HG03060 (cell line): ENCODE measurements at regions not wholly inside any gene's neighbourhood (a gene's known extent, or its start where the extent isn't known, plus 50 kb on each side); places are given as distances from the start of the nearest gene placed in this dataset.
"Not testable (repeated sequence)": the region's sequence is repeated elsewhere in the genome, so short reads cannot be mapped to it uniquely, and the experiment has no call there.

Source experiments
- ATAC-seq: cut with Tn5 transposase; IDR thresholded peaks from one replicate; pipeline ENCODE4 v1.9.1; 2021; ENCODE audit warnings: low read depth, moderate number of reproducible peaks; ENCODE audit not compliant: unreplicated experiment

DNA sequence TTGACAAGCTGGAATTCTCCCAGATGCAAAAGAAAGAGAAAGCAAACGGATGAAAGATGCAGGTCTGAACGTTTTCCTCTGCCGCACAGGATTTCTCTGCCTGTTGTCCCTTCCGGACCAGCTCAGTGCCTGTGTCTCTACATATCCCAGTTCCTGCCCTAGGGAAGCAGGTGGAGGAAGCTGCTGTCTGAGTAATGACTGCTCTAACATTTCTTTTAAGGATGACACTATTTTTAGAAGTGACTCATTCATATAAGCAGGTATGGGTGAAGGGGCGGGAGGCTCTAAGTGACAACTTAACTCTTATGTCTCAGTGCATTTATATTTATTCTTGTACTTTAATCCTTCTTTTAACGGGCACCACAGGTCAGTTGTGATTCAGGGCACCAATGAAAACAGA lies 128.8 kb downstream of the SLC24A2 start:
- no peak for ATAC-seq

DNA sequence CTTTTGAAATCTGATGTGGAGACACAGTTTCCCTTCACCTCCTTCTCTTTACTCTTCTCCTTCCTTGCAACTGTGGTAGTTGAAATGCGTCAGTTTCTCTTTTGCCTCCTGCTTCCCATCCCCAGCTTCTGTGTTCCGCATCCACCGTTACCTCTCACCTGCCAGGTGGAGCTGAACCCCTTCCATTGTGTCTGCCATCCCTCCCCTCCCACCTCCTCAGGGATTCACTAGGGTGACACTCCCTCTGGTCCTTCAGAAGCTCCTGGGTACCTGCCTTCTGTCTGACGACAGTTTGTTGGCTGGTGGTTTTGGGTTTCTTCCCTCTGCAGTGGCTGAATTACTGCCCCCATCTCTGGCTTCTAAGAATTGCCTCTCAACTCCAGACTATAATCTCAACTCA lies 132.1 kb downstream of the SLC24A2 start:
- no peak for ATAC-seq

DNA sequence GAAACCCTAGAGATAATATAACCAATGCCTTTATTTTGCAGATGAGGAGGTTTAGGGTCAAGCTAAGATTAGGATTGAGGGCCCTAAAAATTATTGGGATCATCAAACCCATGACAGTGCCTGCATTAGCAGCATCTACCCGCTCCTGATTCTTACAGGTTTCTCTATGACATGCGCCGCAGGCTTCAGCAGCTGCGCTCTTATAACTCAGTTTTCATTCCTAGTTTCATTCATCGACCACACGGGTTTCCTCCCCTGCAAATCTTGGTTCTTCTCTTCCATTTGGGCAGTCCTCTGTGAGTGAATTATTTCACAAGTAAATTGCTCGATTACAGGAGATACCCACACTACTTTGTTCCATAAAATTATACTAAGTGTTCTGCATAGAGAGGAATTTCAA lies 137.2 kb downstream of the SLC24A2 start:
- no peak for ATAC-seq

DNA sequence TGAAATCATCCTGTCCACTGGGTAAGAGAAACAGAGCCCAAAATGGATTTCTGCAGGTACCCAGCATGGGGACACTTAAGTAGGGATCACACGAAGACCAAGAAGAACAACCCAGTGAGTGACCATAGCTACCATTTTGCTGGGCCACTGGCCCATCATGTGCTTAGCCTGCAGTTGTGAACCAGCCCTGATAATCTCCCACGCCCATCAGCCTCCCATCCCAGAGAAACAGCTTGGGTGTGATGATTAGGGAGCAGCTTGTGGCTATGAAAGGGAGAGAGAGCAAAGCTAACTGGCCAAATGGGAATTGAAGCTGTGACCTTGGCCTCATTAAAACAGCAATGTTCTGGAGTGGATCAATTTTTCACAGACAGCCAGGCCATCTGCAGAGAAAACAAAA lies 138.5 kb downstream of the SLC24A2 start:
- ATAC-seq: no peak

DNA sequence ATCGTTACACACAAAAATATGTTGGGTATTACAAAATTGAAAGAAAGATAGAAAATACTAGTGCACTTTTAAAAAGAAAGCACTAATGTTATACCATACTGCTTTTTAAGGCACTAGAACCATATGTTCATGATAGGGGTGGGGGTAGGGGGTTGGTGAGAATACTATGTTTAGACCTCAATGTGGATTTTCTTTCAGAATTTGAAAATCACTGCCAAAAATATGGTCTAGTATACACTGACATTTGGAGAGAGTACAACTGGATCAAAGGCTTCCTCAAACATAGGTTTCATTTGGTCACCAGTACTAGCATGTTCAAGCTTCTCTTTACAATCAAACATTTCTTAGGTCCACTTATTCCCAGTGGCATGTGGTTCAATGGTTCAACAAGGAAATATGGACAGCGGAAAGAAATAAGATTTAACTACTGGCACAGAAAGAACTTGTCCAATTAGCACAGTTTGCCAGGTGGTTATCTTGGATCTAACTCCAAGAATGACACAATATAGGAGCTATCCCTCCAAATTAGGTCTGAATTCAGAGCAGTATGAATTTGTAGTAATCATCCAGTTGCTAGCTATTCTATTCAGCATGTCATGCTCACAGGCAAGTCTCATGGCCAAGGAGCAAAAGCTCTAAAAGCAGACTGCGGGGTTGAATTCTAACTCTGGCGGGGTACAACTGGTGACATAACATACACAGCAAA lies 139.3 kb downstream of the SLC24A2 start:
- no peak for ATAC-seq

DNA sequence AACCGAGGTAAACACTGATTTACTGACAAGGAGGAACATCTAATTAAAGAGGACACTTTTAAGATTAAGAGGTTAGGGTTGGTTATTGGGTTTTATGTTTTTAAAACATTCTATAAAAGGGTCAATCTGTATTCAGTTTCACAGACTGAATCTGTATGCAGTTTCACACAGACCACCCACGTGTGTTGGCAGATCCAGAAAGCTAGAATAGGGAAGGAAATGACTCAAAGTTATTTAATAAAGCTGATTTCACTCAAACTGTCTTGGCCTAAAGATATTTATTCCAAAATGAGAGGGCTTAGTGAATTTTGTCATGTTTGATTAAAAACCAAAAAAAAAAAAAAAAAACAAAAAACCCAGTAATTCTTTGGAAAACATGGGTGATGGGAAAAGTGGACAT lies 140.2 kb downstream of the SLC24A2 start:
- no peak for ATAC-seq

DNA sequence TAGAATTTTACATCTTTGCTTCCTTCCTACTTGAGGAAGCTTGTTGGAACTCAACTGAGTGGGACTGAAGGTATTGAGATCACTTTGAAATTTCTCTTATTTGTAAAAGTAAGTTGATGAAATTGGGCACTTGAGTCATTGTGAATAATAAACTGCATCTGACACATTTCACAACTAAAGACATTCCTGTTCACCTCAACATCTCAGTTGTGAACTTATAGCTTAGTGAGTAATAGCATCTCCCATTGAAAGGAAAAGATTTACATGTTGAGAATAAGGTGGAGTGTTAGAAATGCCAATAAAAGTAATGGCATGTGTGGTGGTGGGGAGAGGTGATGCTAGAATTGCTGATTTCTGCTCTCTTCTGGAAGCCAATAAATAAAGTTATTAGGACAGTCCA lies 145.0 kb downstream of the SLC24A2 start:
- no peak for ATAC-seq

DNA sequence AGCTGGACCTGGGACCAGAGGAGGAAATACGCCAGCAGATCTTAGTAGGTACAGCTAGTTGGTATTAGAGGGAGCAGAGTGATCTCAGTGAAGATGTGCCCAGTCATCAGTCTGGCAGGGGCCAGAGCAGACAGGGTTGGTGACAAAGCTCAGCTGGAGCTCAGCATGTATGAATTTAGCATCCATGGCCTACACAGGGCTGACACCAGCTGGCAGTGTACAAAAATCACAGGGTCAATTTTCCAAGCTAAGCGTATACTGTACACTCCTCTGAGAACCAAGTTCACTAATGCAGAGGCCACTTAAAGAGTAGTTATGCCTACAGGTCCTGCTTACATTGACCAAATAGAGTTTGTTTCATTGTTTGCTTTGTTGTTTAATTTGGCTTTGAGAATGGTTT lies 146.6 kb downstream of the SLC24A2 start:
- ATAC-seq: no peak

DNA sequence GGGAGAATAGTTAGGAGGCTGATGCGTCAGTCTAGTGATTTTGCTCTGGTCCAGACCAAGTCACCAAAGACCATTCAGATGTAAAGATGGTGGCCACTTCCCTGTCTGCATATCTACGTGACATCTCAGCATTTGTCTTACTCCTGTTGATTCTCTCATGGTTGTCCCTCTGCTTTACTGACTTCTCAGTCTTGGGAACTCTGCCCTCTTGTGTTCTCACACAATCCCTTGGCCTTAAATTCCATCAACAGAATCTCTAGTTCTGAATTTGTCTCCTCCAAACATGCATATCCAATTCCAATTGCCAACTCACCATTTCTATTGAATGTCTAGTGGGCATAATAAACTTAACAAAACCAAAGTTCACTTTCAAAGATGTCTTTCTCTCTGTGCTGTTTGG lies 147.8 kb downstream of the SLC24A2 start:
- ATAC-seq: no peak

DNA sequence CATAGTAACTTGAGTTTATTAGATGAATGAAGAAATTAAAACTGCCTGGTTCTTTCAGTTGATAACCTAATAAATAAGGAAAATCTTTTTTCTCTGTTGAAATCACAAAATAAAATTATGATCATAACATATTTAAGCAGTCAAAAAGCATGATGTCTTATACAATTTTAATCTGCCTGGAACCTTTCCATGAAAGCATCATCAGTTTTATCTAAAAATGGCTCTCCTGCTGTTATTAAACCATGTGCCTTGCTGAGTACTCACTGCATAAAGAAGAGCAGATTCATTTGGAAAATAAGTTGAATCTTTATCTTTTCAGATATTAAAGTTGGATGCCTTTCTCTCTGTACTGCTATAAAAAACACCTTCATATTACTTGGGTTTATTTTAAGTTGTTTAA lies 148.8 kb downstream of the SLC24A2 start:
- ATAC-seq: no peak

DNA sequence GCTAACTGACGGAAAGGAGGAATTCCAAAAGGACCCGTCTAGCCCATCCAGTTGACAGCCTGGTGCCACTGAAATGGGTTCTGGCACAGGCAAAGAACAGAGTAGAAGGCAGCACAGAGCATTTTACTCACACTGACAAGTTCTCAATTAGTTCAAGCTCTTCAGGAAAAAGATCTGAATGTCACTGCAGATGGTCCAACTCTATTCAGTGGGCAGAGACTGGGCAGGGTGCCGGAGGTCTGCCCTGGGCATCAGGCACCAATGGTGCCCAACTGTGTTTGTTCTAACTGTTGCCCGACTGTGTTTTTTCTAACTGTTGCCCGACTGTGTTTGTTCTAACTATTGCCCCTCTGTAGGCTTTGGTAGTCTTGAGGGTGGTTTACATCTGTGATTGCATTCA lies 151.8 kb downstream of the SLC24A2 start:
- ATAC-seq: no peak

DNA sequence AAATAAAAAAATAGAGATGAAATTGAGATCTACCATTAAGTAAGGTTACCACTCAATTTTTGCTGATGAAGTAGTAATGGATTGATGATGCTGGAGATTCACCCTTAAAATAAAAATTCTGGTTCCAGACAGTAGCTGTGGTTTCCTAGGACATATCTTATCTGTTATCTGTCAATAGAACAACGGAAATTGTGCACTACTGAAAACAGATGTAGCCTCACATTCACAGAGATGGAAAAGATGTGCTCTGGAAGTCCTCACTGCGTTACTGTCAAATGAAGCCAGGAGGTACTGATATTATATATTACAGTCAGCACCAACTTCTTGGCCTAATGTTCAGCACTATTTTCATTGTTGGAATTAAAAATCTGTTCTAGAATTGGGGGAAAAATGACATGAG lies 154.0 kb downstream of the SLC24A2 start:
- ATAC-seq: no peak

DNA sequence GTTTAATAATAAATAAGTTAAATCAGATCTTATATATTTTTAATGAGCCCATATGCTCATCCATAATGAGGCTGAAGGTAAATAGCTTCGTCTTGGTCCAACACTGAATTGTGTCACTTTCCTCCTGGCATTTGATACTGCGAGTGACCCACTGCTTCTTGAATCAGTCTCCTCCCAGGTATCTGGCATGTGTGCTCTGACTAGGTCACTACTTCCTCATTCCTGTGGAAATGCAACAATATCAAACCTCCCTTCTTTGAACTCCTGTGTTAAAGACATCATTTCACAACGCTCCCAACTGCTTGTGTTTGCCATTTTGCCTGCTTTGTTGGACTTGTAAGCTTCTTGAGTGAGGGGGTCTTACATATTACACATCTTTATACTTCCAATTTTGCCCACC lies 157.7 kb downstream of the SLC24A2 start:
- no peak for ATAC-seq

DNA sequence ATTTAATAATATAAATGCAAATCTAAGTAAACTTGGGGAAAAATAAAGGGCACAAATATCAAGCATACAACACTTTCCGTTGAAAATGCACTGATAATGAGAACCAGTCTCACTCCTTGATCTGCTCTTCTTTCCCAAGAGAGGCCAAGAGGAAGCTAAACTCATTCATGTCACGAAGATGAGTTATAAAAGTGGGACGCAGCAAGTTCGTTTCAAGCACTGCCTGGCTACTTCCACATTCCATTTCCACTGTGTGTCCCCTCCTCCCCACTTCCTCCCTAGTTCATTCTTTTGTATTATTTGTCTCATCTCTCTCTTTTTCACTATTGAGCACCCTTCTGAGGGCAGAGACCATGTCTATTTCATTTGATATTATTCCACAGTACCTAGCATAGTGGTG lies 158.1 kb downstream of the SLC24A2 start:
- ATAC-seq: no peak

DNA sequence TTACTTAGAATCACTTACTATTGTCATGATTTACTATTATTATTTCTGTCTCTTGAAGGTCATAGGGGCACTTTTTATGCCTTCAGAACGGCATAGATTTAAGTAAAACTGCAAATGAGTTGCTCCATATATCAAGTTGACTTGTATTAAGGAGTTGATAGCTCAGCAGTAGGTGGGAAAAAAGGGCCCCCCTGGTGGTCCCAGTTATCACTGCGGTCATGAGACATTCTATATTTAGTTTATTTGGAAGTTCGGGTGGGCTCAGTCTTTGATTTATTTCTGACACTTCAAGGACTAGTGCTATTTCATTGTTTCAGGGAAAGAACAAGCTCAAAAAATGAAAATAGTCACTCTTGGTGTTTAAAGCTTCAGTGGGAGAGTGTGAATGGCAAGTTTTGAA lies 159.3 kb downstream of the SLC24A2 start:
- no peak for ATAC-seq

DNA sequence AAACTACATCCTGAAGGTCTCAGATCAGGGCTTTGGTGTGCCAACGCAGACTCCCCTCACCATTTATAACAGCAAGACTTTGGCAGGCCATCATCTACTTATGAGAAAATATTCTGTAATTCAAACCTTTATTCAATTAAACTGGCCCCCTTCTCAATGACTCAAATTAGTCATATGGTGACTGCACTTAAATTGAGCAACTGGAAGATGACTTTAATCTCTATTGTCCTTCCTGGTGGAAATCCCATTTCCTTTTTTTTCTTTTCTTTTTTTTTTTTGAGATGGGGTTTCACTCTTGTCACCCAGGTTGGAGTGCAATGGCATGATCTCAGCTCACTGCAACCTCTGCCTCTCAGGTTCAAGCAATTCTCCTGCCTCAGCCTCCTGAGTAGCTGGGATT lies 163.4 kb downstream of the SLC24A2 start:
- ATAC-seq: not testable (repeated sequence)

DNA sequence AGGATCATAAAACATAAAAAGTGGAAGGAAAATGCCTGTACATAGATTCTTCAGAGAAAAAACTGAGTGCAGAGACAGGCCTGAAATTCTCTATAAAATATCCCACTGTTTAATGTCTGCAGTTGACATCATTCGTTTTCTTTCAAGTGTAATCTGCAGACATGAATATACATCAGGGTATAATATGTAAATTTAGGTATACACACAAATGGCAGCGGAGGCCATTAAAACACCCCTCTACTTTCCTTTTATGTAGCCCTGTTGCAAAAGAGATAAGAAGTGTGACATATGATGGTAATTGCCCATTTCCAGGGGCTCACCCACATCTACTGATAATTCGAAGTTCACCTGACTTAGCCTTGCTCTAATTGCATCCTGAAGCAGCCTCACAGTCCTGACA lies 164.3 kb downstream of the SLC24A2 start:
- ATAC-seq: no peak

DNA sequence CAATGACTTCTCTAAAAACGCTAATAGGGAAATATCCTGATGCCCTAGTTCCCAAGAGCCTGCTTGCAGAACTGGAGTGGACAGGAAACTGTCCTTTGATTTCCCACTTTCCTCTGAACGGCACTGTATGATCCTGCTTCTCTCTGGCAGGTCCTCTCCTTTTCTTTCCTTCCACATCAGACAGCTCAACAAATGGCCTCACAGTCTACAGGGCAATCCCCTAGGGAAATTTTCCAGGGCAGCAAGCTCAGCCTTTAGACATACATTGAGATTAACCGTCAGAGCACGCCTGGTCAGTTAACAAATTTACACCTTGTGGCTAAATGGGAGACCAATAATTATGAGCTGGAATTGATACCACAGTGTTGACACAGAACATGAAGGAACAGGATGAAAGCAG lies 164.9 kb downstream of the SLC24A2 start:
- ATAC-seq: no peak

DNA sequence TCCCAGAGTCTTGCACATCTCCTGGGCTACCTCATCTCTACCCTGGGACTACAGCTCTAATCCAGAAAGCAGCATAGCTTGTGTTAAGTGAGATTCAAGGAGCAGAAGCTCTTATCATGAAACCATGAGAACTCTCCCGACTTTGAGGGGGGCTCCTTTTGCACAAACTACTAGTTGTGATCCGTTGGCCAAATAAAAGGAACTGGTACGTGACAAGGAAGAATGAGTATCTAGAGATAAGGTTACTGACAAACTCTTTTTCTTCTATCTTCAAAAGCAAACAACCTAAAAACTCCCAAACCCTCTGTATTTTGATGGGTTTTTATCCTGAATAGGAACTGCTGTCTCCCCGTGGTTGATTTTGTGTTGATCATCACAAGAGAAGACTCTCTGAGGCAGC lies 168.5 kb downstream of the SLC24A2 start:
- ATAC-seq: no peak

DNA sequence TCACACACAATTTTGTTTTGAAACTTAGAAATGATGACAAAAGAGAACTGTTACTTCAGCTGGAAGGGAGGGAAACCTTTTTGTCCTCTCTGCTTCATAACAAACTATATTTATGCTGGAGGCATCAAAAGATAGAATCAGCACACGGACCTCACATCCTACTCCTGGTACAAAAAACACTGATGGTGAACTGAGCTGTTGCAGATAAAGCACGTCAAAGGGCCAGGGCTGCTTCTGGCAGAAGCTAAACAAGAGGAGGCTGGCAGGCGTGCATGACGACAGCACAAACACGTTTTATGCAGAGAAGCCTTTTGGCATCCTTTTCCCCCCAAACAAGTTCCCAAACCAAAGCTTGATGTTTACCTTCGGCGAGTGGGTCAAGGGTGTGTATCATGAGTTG lies 169.6 kb downstream of the SLC24A2 start:
- ATAC-seq: no peak

DNA sequence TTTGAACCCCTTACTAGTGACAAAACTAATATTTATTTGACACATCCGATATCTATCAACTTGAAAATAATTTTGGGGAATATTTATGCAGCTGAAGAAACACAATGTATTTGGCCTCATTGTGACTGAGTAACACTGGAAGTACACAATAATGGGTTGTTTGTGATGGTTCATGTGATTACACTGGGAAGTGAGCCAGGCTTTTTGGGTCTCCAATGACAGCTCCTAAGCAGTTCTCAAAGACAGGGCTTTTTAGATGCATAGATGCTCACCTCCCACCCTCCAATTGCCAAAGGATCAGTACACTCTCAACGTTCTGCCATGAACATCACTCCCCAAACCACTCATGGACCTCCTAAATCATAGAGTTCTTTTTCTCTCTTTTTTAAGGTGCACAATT lies 170.0 kb downstream of the SLC24A2 start:
- ATAC-seq: no peak

DNA sequence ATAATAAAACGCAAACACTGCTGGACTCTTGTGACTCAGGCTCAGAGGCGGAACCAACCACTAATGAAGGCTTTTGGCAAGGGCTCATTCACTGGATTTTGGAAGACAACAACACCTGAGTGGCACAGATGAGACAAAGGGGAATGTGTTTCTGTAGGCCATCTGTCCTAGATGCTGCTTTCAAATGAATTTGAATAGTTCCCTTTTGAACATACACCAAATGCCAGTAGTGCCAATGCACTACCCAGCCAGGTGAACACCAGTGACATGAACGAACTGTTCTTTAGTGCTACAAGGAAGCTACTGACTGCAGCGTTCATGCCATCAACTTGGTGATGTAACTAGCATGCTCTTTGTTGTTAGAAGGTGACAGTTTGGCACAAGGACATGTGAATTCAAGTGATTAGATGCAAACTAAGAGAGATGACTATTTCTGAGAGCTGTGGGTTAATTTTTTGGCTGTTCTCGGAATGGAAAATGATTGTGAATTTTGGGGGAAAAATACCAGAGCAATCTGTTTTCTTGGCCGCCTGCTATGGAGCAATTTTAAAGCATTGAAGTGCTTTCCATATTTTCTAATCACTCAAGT lies 173.7 kb downstream of the SLC24A2 start:
- no peak for ATAC-seq

DNA sequence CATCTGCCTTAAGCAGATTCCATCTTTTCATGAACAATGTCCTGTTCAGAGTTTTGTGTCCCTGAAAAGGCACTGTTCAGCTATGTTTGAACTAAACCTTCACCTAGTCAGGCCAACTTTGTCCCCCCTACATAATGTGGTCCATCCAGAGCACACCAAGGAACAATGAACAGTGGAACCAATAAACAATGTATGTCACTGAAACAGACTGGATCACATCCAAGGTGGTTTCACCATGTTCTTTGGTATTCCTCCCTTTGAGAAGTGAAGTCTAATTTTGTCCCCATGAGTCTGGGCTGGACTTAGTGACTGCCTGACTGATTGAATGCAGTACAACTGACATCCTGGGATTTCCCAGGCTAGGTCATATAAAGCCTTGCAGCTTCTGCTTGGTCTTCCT lies 174.5 kb downstream of the SLC24A2 start:
- no peak for ATAC-seq
